K562 (cell line): ENCODE measurements at regions not wholly inside any gene's neighbourhood (a gene's known extent, or its start where the extent isn't known, plus 50 kb on each side); places are given as distances from the start of the nearest gene placed in this dataset.

Source experiments
- ATAC-seq: fragments of 200-7000 bp; cut with Tn5 transposase; 3 replicates; pipeline ENCODE4 v1.9.1; 2020; ENCODE audit warnings: moderate library complexity
- BruUV-seq: library from RNA; stranded (reverse); fragments of 400-500 nt; replicated peaks from 2 replicates; lab custom pipeline; 2021; lab: Mats Ljungman, UMichigan
- CTCF ChIA-PET: fragments of 300-600 bp; formaldehyde crosslinking; extraction: SDS; loops from one replicate; lab custom pipeline; 2021; ENCODE audit warnings: low intra/inter-chr PET ratio; lab: Yijun Ruan, JAX
- POLR2A ChIA-PET: fragments of 300-600, 350-650 bp; sonication (Branson Sonifier 250); formaldehyde crosslinking; extraction: SDS; loops from one replicate; lab custom pipeline; 2021; ENCODE audit warnings: antibody characterized with exemption, inconsistent platforms; lab: Yijun Ruan, JAX
- DNase-seq, 4 experiments: peaks; one replicate each; pipeline versions ENCODE4 v3.0.0 to v3.0.0-alpha.2; 2011 to 2018; ENCODE audit warnings: low spot score in 3 of 4, mixed read lengths in 3 of 4; ENCODE audit errors: extremely low read depth in 1 of 4
- FAIRE-seq: peaks from 2 replicates; lab custom pipeline; 2011; peaks lifted over from hg19 to GRCh38; lab: Jason Lieb, UNC
- H2AFZ ChIP-seq: 2 replicates; pipeline ENCODE4 v1.6.0; 2011; ENCODE audit warnings: low read depth, low read length, control low read depth, inconsistent platforms
- H3K27ac ChIP-seq: fragments of 200-600 bp; 3 replicates; pipeline ENCODE4 v1.8.0; 2011; ENCODE audit warnings: low read depth, mild to moderate bottlenecking, control low read depth, inconsistent platforms, low read length, moderate library complexity, mixed read lengths; ENCODE audit errors: extremely low read depth
- H3K27me3 ChIP-seq, 2 experiments: fragments of 300-600 bp in 1 of 2; 2 replicates in 1 of 2; 3 replicates in 1 of 2; pipeline versions ENCODE4 v1.6.0 to v1.8.0; 2011; ENCODE audit warnings: inconsistent platforms in 2 of 2, low read length in 2 of 2, mild to moderate bottlenecking in 1 of 2, mixed read lengths in 1 of 2, moderate library complexity in 1 of 2; ENCODE audit not compliant: control insufficient read depth in 2 of 2, insufficient read depth in 2 of 2
- H3K36me3 ChIP-seq: fragments of 300-600 bp; 3 replicates; pipeline ENCODE4 v1.8.0; 2011; ENCODE audit warnings: mild to moderate bottlenecking, low read length, inconsistent platforms; ENCODE audit not compliant: control insufficient read depth, insufficient read depth
- H3K4me1 ChIP-seq, 2 experiments: fragments of 200-600 bp in 1 of 2; replicated peaks in 1 of 2; 2 replicates in 1 of 2; 3 replicates in 1 of 2; pipeline versions ENCODE4 v1.5.1 to v1.8.0; 2011; ENCODE audit warnings: inconsistent platforms in 2 of 2, low read length in 2 of 2, mild to moderate bottlenecking in 1 of 2, mixed read lengths in 1 of 2, moderate library complexity in 1 of 2; ENCODE audit not compliant: control insufficient read depth in 2 of 2, insufficient read depth in 2 of 2
- H3K4me2 ChIP-seq: 2 replicates; pipeline ENCODE4 v1.6.1; 2011; ENCODE audit warnings: low read length, control low read depth, inconsistent platforms, mixed read lengths; ENCODE audit not compliant: insufficient read depth
- H3K4me3 ChIP-seq: fragments of 200-600 bp; sonication (generic), shearing (Covaris generic); 2 replicates; pipeline ENCODE4 v1.5.1; 2016; ENCODE audit warnings: control low read depth, inconsistent platforms
- H3K79me2 ChIP-seq: fragments of 200-600 bp; 3 replicates; pipeline ENCODE4 v1.8.0; 2011; ENCODE audit warnings: low read length, inconsistent platforms; ENCODE audit not compliant: control insufficient read depth, insufficient read depth
- H3K9ac ChIP-seq, 2 experiments: 2 replicates each; pipeline versions ENCODE4 v1.6.0 to v1.6.1; 2011; ENCODE audit warnings: low read depth in 2 of 2, low read length in 2 of 2, control low read depth in 1 of 2, inconsistent platforms in 1 of 2, mild to moderate bottlenecking in 1 of 2, mixed read lengths in 1 of 2; ENCODE audit not compliant: insufficient read depth in 1 of 2
- H3K9me1 ChIP-seq: one replicate; pipeline ENCODE4 v1.6.0; 2011; ENCODE audit warnings: inconsistent platforms, mild to moderate bottlenecking, low read length, moderate library complexity; ENCODE audit not compliant: control insufficient read depth, insufficient read depth
- H3K9me3 ChIP-seq: replicated peaks from 2 replicates; pipeline ENCODE4 v1.5.1; 2011; ENCODE audit warnings: low read depth, low read length, inconsistent platforms; ENCODE audit not compliant: control insufficient read depth, insufficient read depth
- H4K20me1 ChIP-seq: replicated peaks from 2 replicates; pipeline ENCODE4 v1.6.1; 2011; ENCODE audit warnings: low read length, inconsistent platforms, mixed read lengths; ENCODE audit not compliant: control insufficient read depth, insufficient read depth
- DACH1 ChIP-seq: fragments of 450-650 bp; IDR thresholded peaks from 2 replicates; pipeline ENCODE4 v1.6.1; 2018; ENCODE audit not compliant: partially characterized antibody
- FUS ChIP-seq: fragments of 200-400 bp; formaldehyde crosslinking; optimal IDR thresholded peaks from 2 replicates; pipeline ENCODE3; 2017; ENCODE audit warnings: low read depth, low read length
- KLF16 ChIP-seq: IDR thresholded peaks from 2 replicates; pipeline ENCODE4 v1.6.1; 2016; ENCODE audit warnings: antibody characterized with exemption
- ZBTB1 ChIP-seq: sonication (generic); formaldehyde crosslinking; IDR thresholded peaks from 2 replicates; pipeline ENCODE4 v1.8.1; 2023; ENCODE audit warnings: missing genetic modification reagents, low read depth, mild to moderate bottlenecking, borderline replicate concordance
- WGBS: fragments of 100-300 bp; shearing (Covaris generic); methylation state at CpG from one replicate; pipeline ENCODE4 v1.1.6; 2016; ENCODE audit warnings: low coverage, mixed read lengths; ENCODE audit not compliant: insufficient coverage; ENCODE audit errors: missing lambda C conversion rate; 5-methylcytosine and 5-hydroxymethylcytosine counted together
- in situ Hi-C: fragments of 300-500 bp; cut with MboI; formaldehyde crosslinking; loops from 4 replicates; pipeline ENCODE4 v1.15.0; 2018; ENCODE audit warnings: inconsistent platforms, mixed read lengths
- intact Hi-C: fragments of 100-400 bp; cut with micrococcal nuclease; formaldehyde crosslinking; loops from 2 replicates; pipeline ENCODE4 v1.14.2; 2022
- TF ChIP-seq, protein P1 (sequence below): fragments of 450-650 bp; IDR thresholded peaks from 2 replicates; pipeline ENCODE4 v1.6.1; 2016; ENCODE audit warnings: antibody characterized with exemption
- TF ChIP-seq, protein P2 (sequence below): conservative IDR thresholded peaks from 2 replicates; pipeline ENCODE4 v1.6.1; 2011; ENCODE audit warnings: low read depth, mild to moderate bottlenecking, low read length; ENCODE audit not compliant: control insufficient read depth

DNA sequence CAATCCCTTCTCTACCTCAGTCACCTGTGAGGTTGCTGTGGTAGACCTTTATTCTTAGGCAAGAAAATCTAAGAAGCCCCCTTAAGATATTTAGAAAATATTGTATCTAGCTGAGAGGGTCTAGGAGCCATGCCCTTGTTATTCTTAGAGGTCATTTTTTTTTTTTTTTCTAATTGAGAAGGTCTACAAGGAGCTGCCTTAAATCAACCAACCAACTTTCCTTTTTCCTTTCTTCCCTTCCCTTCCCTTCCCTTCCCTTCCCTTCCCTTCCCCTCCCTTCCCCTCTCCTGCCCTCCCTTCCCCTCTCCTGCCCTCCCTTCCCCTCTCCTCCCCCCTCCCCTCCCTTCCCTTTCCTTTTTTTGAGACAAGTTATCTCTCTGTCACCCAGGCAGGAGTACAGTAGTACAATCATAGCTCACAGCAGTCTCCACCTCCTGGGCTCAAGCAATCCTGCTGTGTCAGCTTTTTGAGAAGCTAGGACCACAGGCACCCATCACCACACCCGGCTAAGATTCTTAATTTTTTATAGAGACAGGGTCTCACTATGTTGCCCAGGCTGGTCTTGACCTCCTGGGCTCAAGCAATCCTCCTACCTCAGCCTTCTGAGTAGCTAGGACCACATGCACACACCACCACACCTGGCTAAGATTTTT is 668.4 kb upstream of the FBXO33 start (continued):
- TF ChIP-seq ZBTB1 (CRISPR knock-in tag) (no peak), FUS (no peak)

DNA sequence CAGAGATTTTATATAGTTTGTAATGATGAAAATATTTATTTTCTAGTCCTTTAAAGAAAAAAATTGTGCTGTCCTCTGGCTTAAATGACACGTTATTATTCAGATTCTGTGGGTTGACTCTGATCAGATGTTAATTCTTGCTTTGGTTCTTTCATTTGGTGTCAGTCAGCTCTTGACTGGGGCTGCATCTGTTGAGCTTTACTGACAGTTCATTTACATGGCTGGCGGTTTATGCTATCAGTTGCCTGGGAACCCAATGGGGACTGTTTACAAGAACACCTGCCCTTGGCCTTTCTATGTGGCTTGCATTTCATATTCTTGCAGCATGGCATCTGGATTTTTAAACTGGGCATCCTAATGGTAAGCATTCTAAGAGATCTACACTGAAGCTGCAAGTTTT is 667.1 kb upstream of the FBXO33 start:
- Histone ChIP-seq H3K9ac (no peak overlapping the region), H3K4me3 (no peak overlapping the region), H4K20me1 (no peaks in the 10 kb centered on the region), H2AFZ (no peak overlapping the region), H3K36me3 (no peaks in the 10 kb centered on the region), H3K9me1 (no peaks in the 10 kb centered on the region), H3K4me2 (no peak overlapping the region), H3K4me1 (no peaks in the 10 kb centered on the region), H3K79me2 (no peaks in the 10 kb centered on the region), H3K27ac (no peak overlapping the region), H3K27me3 (no peaks in the 10 kb centered on the region), H3K9me3 (no peaks in the 10 kb centered on the region)
- ATAC-seq (no peak), FAIRE-seq (no peak), DNase-seq (no peak)
- WGBS: 0% methylated on average over 2 of the region's 2 CpGs
- ChIA-PET POLR2A (no interaction called here), CTCF (no interaction called here)
- intact Hi-C loops: no loop called here
- in situ Hi-C loops: no loop called here
- no TSS peak for BruUV-seq
- TF ChIP-seq, protein P1, sequence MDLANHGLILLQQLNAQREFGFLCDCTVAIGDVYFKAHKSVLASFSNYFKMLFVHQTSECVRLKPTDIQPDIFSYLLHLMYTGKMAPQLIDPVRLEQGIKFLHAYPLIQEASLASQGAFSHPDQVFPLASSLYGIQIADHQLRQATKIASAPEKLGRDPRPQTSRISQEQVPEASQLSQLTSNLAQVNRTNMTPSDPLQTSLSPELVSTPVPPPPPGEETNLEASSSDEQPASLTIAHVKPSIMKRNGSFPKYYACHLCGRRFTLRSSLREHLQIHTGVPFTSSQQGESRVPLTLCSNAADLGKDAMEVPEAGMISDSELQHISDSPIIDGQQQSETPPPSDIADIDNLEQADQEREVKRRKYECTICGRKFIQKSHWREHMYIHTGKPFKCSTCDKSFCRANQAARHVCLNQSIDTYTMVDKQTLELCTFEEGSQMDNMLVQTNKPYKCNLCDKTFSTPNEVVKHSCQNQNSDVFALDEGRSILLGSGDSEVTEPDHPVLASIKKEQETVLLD: no peak
- TF ChIP-seq, protein P2, sequence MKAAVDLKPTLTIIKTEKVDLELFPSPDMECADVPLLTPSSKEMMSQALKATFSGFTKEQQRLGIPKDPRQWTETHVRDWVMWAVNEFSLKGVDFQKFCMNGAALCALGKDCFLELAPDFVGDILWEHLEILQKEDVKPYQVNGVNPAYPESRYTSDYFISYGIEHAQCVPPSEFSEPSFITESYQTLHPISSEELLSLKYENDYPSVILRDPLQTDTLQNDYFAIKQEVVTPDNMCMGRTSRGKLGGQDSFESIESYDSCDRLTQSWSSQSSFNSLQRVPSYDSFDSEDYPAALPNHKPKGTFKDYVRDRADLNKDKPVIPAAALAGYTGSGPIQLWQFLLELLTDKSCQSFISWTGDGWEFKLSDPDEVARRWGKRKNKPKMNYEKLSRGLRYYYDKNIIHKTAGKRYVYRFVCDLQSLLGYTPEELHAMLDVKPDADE: no peak
- TF ChIP-seq KLF16 (no peak), DACH1 (no peak)
